NCI-H146 (cell line): ENCODE measurements at regions not wholly inside any gene's neighbourhood (a gene's known extent, or its start where the extent isn't known, plus 50 kb on each side); places are given as distances from the start of the nearest gene placed in this dataset.
"Not testable (repeated sequence)": the region's sequence is repeated elsewhere in the genome, so short reads cannot be mapped to it uniquely, and the experiment has no call there.

Source experiments
- DNase-seq: peaks from one replicate; lab custom pipeline; 2025; lab: John Stamatoyannopoulos, UW

- no peak for DNase-seq
Measured at GRCh38 chr19:23597661-23598060, 89.4 kb downstream of the ZNF675 start.

- no peak for DNase-seq
Measured at GRCh38 chr19:23596872-23597271, 90.1 kb downstream of the ZNF675 start.

GRCh38 chr19:23594311-23594710 lies 92.7 kb downstream of the ZNF675 start:
- DNase-seq, result not testable (repeated sequence)

DNA sequence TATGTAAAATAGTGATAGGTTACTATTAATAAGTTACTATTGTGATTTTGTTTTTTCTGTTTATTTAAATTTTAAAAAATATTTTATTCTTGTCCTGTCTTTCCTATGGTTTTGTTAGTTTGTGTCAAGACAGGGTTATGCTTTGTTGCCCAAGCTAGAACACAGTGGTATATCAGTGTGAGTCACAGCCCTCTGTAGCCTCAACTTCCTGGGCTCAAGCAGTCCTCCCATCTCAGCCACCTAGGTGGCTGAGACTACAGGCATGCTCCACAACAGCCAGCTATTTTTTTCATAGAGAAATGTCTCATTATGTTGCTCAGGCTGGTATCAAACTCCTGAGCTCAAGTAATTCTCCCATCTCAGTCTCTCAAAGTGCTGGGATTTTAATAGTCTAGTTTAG lies 99.5 kb downstream of the ZNF675 start:
- no peak for DNase-seq

GRCh38 chr19:23577501-23577900 lies 109.5 kb downstream of the ZNF675 start:
- DNase-seq, result no peak

- DNase-seq, result no peak
Measured at GRCh38 chr19:23571175-23571574, 115.8 kb downstream of the ZNF675 start.

- not testable (repeated sequence) for DNase-seq
Measured at GRCh38 chr19:23568116-23568515, 118.9 kb downstream of the ZNF675 start.

- no peak for DNase-seq
Measured at GRCh38 chr19:23565256-23565655, 121.8 kb downstream of the ZNF675 start.

- DNase-seq, result no peak
Measured at GRCh38 chr19:23563326-23563725, 123.7 kb downstream of the ZNF675 start.

DNA sequence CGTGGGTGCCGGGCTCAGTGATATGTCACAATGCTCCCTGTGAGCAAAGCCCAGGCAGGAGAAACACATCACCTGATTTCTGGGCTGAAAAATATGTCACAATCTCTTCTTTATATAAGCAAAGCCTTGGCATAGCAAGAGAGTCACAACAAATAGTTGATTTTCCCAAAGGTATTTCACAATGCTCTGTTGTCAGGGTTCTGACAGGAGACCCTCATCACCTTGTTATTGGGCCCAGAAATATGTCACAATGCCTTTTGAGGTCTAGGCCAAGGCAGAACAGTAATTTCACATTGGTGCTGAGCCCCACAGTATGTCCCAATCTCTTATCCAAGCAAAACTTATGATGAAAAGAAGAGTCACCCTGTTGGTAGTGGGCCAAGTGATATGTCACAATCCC lies 125.7 kb downstream of the ZNF675 start:
- DNase-seq, result no peak

DNA sequence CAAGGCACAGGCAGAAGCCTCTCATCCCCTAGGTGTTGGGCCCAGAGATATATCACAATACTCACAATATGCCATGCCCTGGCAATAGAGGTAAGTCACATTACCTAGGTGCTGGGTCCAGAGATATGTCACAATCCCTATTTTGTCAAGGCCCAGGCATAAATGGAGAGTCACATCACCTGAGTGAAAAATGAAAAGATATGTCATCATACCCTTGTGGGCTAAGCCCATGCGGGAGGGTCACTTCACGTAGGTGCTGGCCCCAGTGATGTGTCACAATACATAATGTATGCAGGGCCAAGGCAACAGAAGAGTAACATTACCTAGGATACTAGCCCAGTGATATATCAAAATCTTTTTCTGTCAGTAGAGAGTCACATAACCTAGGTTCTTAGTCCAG lies 127.0 kb downstream of the ZNF675 start:
- no peak for DNase-seq

GRCh38 chr19:23558541-23558940 lies 128.5 kb downstream of the ZNF675 start:
- DNase-seq, result no peak

- DNase-seq, result no peak
Measured at GRCh38 chr19:23557381-23557780, 129.6 kb downstream of the ZNF675 start.

GRCh38 chr19:23554548-23554947 lies 132.5 kb downstream of the ZNF675 start:
- no peak for DNase-seq

DNA sequence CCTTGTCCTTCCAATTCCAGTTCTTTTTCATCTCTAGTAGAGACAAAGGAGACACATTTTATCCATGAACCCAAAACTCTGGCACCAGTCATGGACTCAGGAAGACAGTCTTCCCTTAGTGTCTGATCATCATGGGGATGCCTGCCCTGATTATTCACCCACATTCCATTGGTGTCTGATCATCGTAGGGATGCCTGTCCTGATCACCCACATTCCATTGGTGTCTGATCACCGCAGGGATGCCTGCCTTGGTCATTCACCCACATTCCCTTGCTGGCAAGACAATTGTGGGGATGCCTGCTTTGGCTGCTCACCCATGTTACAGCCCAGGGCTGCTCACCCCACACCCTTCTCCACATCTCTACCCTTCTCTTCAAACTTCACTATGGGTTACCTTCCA lies 136.9 kb downstream of the ZNF675 start:
- DNase-seq, result not testable (repeated sequence)

DNA sequence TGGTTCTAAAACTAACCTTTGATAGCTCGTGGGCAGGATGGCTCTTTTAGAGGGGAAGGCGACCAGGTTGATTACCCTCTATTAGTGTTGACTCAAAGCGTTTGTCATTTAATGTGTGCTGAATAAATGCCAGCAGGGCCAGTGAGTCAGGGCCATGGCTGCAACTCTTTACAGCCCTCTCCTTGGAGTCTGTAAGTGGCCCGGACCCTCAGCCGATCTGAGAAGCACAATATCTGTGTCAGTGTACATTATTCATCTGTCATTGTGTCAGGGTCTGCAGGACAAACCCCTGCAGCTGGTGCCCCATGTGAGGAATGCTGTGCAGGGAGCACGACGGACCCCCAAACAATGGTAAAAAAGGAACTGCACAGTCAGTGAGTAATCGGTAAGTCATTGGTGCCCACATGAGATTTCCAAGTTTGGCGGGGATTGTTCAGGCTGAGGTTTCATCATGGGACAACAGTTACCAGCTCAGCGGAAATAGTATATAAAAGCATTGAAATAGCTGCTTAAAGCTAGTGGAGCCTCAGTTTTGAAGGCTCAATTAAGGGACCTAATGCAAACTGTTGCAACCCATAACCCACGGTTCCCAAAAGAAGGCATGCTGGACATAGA lies 139.1 kb downstream of the ZNF675 start:
- no peak for DNase-seq

DNA sequence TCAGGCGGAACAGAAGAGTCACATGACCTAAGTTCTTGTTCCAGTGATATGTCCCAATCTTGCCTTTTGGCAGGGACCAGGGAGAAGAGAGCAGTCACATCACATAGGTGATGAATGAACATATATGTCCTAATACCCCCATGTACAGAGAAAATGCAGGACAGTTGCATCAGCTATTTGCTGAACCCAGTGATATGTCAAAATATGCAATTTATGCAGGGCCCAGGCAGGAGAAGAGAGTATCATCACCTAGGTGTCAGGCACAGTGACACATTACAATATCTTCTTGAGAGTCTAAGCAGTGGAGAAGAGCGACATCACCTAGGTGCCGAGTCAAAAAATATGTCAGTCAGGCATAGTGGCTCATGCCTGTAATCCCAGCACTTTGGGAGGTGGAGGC lies 139.9 kb downstream of the ZNF675 start:
- no peak for DNase-seq

GRCh38 chr19:23543351-23543750 lies 143.7 kb downstream of the ZNF675 start:
- DNase-seq, result no peak

GRCh38 chr19:23542562-23542961 lies 144.4 kb downstream of the ZNF675 start:
- no peak for DNase-seq

GRCh38 chr19:23541991-23542390 lies 145.0 kb downstream of the ZNF675 start:
- DNase-seq, result no peak

- DNase-seq, result not testable (repeated sequence)
Measured at GRCh38 chr19:23540180-23540579, 144.9 kb upstream of the ZNF91 start.

DNA sequence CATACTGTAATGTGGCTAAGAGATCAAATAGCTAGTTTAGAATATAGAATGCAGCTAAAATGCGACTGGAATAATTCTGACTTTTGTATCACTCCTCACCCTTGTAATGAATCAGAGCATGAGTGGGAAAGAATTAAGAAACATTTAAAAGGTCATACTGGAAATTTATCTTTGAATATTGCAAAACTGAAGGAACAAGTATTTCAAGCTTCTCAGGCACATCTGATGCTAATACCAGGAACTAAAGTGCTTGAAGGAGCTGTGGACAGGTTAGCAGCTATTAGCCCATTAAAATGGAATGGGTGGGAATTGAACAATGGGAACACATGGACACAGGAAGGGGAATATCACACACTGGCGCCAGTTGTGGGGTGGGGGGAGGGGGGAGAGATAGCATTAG lies 144.2 kb upstream of the ZNF91 start:
- no peak for DNase-seq

- not testable (repeated sequence) for DNase-seq
Measured at GRCh38 chr19:23537136-23537535, 141.9 kb upstream of the ZNF91 start.

DNA sequence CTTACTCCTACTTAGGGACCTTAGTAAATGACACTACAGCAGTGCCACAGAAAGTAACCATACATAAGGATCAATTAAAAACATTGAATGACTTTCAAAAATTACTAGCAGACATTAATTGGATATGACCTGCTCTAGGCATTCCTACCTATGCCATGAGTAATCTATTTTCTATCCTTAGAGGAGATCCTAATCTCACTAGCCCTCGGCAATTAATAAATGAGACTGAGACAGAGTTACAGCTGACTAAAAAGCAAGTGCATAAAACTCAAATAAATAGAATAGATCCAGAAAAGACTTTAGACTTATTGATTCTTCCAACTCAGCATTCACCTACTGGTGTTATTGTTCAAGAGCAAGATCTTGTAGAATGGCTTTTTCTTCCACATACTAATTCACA lies 141.1 kb upstream of the ZNF91 start:
- DNase-seq, result not testable (repeated sequence)

DNA sequence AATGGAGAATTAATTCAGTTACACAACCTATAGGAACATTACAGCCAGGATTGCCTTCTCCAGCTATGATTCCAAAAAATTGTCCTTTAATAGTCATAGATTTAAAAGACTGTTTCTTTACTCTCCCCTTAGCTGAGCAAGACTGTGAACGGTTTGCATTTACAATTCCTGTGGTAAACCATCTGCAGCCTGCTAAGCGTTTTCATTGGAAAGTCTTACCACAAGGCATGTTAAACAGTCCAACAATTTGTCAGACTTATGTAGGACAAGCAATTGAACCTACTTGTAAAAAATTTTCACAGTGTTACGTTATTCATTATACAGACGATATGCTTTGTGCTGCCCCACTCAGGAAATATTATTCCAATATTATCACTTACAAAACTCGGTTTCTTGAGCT lies 140.6 kb upstream of the ZNF91 start:
- DNase-seq, result not testable (repeated sequence)
